ENCODE measurements at regions not wholly inside any gene's neighbourhood (a gene's known extent, or its start where the extent isn't known, plus 50 kb on each side); places are given as distances from the start of the nearest gene placed in this dataset.
A peak's percentile ranks its signal among the peaks of the same experiment; 100 is the strongest.

DNA sequence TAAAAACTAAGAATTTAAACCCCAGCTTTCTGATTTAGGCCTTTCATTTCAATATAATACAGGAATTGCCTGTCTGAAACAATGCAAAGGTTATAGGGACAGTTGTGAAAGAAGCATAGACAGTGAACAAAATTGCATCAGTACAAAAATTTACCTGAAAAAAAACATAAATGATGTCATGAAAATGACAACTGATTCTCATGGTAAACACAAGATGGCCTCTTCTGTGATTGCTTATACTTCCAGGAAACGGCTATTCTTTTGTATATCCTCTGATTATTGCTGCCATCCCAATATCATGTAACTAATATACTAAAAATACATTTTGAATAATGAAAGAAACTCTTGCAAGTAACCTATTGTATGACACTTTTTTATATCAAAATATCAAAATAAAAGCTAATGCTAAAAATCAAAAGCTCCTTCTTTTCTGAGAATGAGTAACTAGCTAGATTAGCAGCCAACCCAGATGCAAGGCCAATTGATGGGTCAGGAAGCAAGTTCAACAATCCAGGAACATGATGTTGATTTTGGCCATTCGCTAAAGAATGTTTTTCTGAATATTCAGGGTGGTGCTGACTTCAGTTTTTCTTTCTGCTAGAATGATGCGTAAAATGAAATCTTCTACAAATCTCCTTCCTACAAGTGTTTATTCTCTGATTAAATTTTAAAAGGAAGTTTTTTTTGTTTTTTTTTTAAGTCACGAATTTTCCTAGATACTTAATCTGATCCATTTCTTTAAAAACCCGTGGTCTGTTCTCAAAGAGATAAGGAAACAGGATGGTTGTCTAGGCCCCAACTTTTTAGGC is 83.6 kb downstream of the ALX1 start:
- Histone ChIP-seq H3K36me3 (ENCODE audit: control insufficient read depth in 2 of 2, extremely low read depth in 1 of 2, insufficient read depth in 2 of 2, low read length in 2 of 2) (no peaks in the 10 kb centered on the region), H4K20me1 (replicated peaks; ENCODE audit: control insufficient read depth, extremely low read depth, insufficient read depth, low read length) (no peaks in the 10 kb centered on the region), H3K9me3 (replicated peaks; ENCODE audit: control insufficient read depth, insufficient read depth, low read length) (no peaks in the 10 kb centered on the region), H2AFZ (ENCODE audit: low read depth, low read length) (no peak overlapping the region), H3K9me1 (replicated peaks; ENCODE audit: control insufficient read depth, extremely low read depth, insufficient read depth, low read length) (no peaks in the 10 kb centered on the region), H3K79me2 (ENCODE audit: control insufficient read depth, insufficient read depth, low read length) (no peaks in the 10 kb centered on the region), H3K9ac (replicated peaks; ENCODE audit: extremely low read depth, insufficient read depth, low read length) (no peak overlapping the region), H3K4me3 (replicated peaks in 1 of 3; ENCODE audit: insufficient read depth in 1 of 3, low read depth in 1 of 3, low read length in 3 of 3) (no peak overlapping the region), H3K4me1 (ENCODE audit: control insufficient read depth, extremely low read depth, insufficient read depth, low read length) (peaks cover 18% of the 10 kb centered on the region), H3K27me3 (ENCODE audit: control insufficient read depth in 2 of 2, insufficient read depth in 2 of 2, low read length in 2 of 2) (no peaks in the 10 kb centered on the region), H3K27ac (ENCODE audit: insufficient read depth, low read depth, low read length) (peak overlapping the region; percentile 19), H3K4me2 (ENCODE audit: insufficient read depth, low read length) (peak overlapping the region; percentile 30)
- dilution Hi-C loops (cut with MboI; ENCODE audit: extremely low pct_ligation_motif_present, low sequenced_read_pairs) (no loop called here), intact Hi-C loops (cut with micrococcal nuclease) (loop anchor here (5.0 kb wide), 1 partner anchor 181 kb away; no protein-coding TSS in a partner anchor)
- BruUV-seq (replicated peaks) = no TSS peak
- DNase-seq (ENCODE audit: low read depth, low spot score) = peak; percentile 91
- ChIA-PET POLR2A (no interaction called here), CTCF (interaction anchor here (0.7 to 2.6 kb wide), 7 partner anchors 8 to 85 kb away, joined by 3 to 10 read pairs (median 4); no protein-coding TSS in a partner anchor)
- FAIRE-seq = peak; percentile 87
- TF ChIP-seq MYC (IDR thresholded peaks at IDR 0.05; ENCODE audit: low read depth, low read length) (no peak), POLR2A (IDR thresholded peaks at IDR 0.05; ENCODE audit: low read depth, low read length) (no peak), EZH2 (IDR thresholded peaks at IDR 0.05; ENCODE audit: borderline replicate concordance, low read depth, low read length, severe bottlenecking) (no peak), FOS (IDR thresholded peaks at IDR 0.05; ENCODE audit: borderline replicate concordance, insufficient read depth, low read length) (no peak), CTCF (IDR thresholded peaks at IDR 0.05; ENCODE audit: extremely low read depth in 1 of 2, insufficient read depth in 1 of 2, low read depth in 1 of 2, low read length in 2 of 2) (no peak), JUN (IDR thresholded peaks at IDR 0.05; ENCODE audit: borderline replicate concordance, insufficient read depth, insufficient read length, low read depth) (no peak), POLR2AphosphoS5 (IDR thresholded peaks at IDR 0.05; ENCODE audit: insufficient read depth, low read depth, low read length) (peak; percentile 57), GATA2 (IDR thresholded peaks at IDR 0.05; ENCODE audit: insufficient read depth, insufficient read length, low read depth, low read length) (peak; percentile 69)
- TF ChIP-seq, protein P1, sequence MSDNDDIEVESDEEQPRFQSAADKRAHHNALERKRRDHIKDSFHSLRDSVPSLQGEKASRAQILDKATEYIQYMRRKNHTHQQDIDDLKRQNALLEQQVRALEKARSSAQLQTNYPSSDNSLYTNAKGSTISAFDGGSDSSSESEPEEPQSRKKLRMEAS (IDR thresholded peaks at IDR 0.05; ENCODE audit: insufficient read depth, insufficient read length) = no peak
